ENCODE measurements at regions not wholly inside any gene's neighbourhood (a gene's known extent, or its start where the extent isn't known, plus 50 kb on each side); places are given as distances from the start of the nearest gene placed in this dataset.

GRCh38 chr5:176151281-176151680 lies 86.9 kb upstream of the SIMC1 start:
- no peak for DNase-seq

- no peak for DNase-seq
Observed at GRCh38 chr5:176152191-176152929, 85.9 kb upstream of the SIMC1 start.

- DNase-seq, result no peak
Observed at GRCh38 chr5:176152930-176153311, 85.3 kb upstream of the SIMC1 start.

GRCh38 chr5:176153741-176154140 lies 84.5 kb upstream of the SIMC1 start:
- no peak for DNase-seq

GRCh38 chr5:176154821-176155220 lies 83.4 kb upstream of the SIMC1 start:
- no peak for DNase-seq

- DNase-seq, result no peak
Observed at GRCh38 chr5:176155922-176156359, 82.3 kb upstream of the SIMC1 start.

GRCh38 chr5:176157656-176158055 lies 80.6 kb upstream of the SIMC1 start:
- no peak for DNase-seq

- DNase-seq, result no peak
Observed at GRCh38 chr5:176161431-176161830, 76.8 kb upstream of the SIMC1 start.

GRCh38 chr5:176162198-176162597 lies 76.0 kb upstream of the SIMC1 start:
- DNase-seq, result no peak

- DNase-seq, result no peak
Observed at GRCh38 chr5:176162888-176163287, 75.3 kb upstream of the SIMC1 start.

- no peak for DNase-seq
Observed at GRCh38 chr5:176166427-176166826, 71.8 kb upstream of the SIMC1 start.

- DNase-seq, result no peak
Observed at GRCh38 chr5:176167800-176168199, 70.4 kb upstream of the SIMC1 start.

GRCh38 chr5:176169393-176170063 lies 68.7 kb upstream of the SIMC1 start:
- no peak for DNase-seq

- no peak for DNase-seq
Observed at GRCh38 chr5:176170084-176170483, 68.1 kb upstream of the SIMC1 start.

GRCh38 chr5:176171171-176171760 lies 67.0 kb upstream of the SIMC1 start:
- DNase-seq, result peak; percentile 23

GRCh38 chr5:176172246-176172645 lies 66.0 kb upstream of the SIMC1 start:
- DNase-seq, result no peak

- DNase-seq, result no peak
Observed at GRCh38 chr5:176173647-176174046, 64.6 kb upstream of the SIMC1 start.

GRCh38 chr5:176174345-176175025 lies 63.7 kb upstream of the SIMC1 start:
- no peak for DNase-seq

- DNase-seq, result no peak
Observed at GRCh38 chr5:176175101-176175852, 62.9 kb upstream of the SIMC1 start.

GRCh38 chr5:176176231-176176630 lies 62.0 kb upstream of the SIMC1 start:
- DNase-seq, result no peak

GRCh38 chr5:176178789-176179188 lies 59.4 kb upstream of the SIMC1 start:
- DNase-seq, result no peak

GRCh38 chr5:176180339-176180738 lies 57.9 kb upstream of the SIMC1 start:
- DNase-seq, result no peak

- DNase-seq, result no peak
Observed at GRCh38 chr5:176180781-176181180, 57.4 kb upstream of the SIMC1 start.
